ENCODE measurements at regions not wholly inside any gene's neighbourhood (a gene's known extent, or its start where the extent isn't known, plus 50 kb on each side); places are given as distances from the start of the nearest gene placed in this dataset.

DNA sequence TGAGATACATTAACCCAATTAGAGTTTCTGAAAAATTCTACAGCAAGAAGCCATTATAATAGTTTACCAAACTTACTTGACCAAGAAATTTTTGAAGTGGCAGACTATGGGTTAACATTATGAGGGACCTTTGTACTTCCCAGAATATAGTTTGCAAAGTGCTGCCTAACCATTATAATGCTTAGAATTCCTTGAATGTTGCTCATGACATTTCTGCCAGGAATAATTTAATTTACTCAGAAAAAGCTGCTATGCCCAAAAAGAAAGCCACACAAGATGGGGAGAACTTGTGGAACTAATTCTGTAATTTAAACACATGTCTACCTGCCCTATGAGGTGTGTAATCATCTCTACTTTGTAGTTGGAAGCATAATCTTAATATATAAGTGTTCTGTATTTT, 58.1 kb upstream of the MYCBP2 start:
- Histone ChIP-seq H3K27me3 (ENCODE audit: low read length) (no peaks in the 10 kb centered on the region), H3K4me2 (ENCODE audit: low read length) (no peak overlapping the region), H3K36me3 (ENCODE audit: low read depth, low read length) (no peaks in the 10 kb centered on the region), H3K79me2 (ENCODE audit: low read length) (no peaks in the 10 kb centered on the region), H3K9ac (ENCODE audit: low read length) (no peak overlapping the region), H3K9me3 (ENCODE audit: low read length) (no peaks in the 10 kb centered on the region), H3K4me3 (ENCODE audit: low read length) (no peak overlapping the region), H4K20me1 (ENCODE audit: low read length) (no peaks in the 10 kb centered on the region), H3F3A (ENCODE audit: low read length, unreplicated experiment) (no peaks in the 10 kb centered on the region), H3K9me2 (replicated peaks; ENCODE audit: low read length) (no peaks in the 10 kb centered on the region), H3K4me1 (ENCODE audit: insufficient read depth, low read length) (peaks cover 14% of the 10 kb centered on the region; the same call in 1 of the 2 replicates), H3K27ac (ENCODE audit: low read length) (no peak overlapping the region), H2AFZ (ENCODE audit: low read length) (no peak overlapping the region)
- intact Hi-C loops (cut with micrococcal nuclease): loop anchor here (5.0 kb wide), 1 partner anchor 37 kb away; no protein-coding TSS in a partner anchor
- DNase-seq (no peak), ATAC-seq (no peak)
- no TSS peak for BruUV-seq (replicated peaks)
- TF ChIP-seq EZH2phosphoT487 (IDR thresholded peaks at IDR 0.05; ENCODE audit: borderline replicate concordance, low read length): no peak
- no peak for TF ChIP-seq EZH2 (IDR thresholded peaks at IDR 0.05; ENCODE audit: low read length, unreplicated experiment)
- TF ChIP-seq, protein P1, sequence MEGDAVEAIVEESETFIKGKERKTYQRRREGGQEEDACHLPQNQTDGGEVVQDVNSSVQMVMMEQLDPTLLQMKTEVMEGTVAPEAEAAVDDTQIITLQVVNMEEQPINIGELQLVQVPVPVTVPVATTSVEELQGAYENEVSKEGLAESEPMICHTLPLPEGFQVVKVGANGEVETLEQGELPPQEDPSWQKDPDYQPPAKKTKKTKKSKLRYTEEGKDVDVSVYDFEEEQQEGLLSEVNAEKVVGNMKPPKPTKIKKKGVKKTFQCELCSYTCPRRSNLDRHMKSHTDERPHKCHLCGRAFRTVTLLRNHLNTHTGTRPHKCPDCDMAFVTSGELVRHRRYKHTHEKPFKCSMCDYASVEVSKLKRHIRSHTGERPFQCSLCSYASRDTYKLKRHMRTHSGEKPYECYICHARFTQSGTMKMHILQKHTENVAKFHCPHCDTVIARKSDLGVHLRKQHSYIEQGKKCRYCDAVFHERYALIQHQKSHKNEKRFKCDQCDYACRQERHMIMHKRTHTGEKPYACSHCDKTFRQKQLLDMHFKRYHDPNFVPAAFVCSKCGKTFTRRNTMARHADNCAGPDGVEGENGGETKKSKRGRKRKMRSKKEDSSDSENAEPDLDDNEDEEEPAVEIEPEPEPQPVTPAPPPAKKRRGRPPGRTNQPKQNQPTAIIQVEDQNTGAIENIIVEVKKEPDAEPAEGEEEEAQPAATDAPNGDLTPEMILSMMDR (conservative IDR thresholded peaks at IDR 0.05; ENCODE audit: low read depth, low read length): no peak
- ChIA-PET CTCF (no interaction called here), POLR2A (ENCODE audit: unreplicated experiment) (no interaction called here)

DNA sequence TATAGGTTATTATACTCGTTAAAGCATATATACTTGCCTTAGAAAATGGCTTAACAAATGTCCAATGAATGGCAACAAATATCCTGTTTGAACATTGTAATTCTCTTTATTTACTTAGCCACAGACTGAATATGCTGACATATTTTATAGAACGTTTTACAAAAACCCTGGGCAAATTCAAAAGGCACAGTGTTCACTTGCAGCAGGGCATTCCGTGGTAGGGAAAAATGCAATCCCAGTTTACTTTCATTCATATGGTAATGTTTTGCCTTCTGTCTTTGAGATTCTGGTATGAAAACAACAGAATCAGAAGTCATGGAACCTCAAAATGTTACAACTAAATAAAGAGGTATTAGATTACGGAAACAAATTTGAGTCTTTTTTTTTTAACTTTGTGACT, 56.2 kb upstream of the MYCBP2 start:
- no peaks in the 10 kb centered on the region for H3K9me3 ChIP-seq (ENCODE audit: low read length)
- CTCF ChIA-PET: no interaction called here
- H3F3A ChIP-seq (ENCODE audit: low read length, unreplicated experiment): no peaks in the 10 kb centered on the region
- H3K79me2 ChIP-seq (ENCODE audit: low read length): no peaks in the 10 kb centered on the region
- no peak for ATAC-seq
- no peak overlapping the region for H2AFZ ChIP-seq (ENCODE audit: low read length)
- no peak overlapping the region for H3K27ac ChIP-seq (ENCODE audit: low read length)
- H3K4me3 ChIP-seq (ENCODE audit: low read length): no peak overlapping the region
- no peaks in the 10 kb centered on the region for H3K9me2 ChIP-seq (replicated peaks; ENCODE audit: low read length)
- no peak overlapping the region for H3K9ac ChIP-seq (ENCODE audit: low read length)
- peaks cover 12% of the 10 kb centered on the region; the same call in 1 of the 2 replicates for H3K4me1 ChIP-seq (ENCODE audit: insufficient read depth, low read length)
- intact Hi-C loops (cut with micrococcal nuclease): no loop called here
- no peak for DNase-seq
- no peaks in the 10 kb centered on the region for H3K36me3 ChIP-seq (ENCODE audit: low read depth, low read length)
- TF ChIP-seq, protein P1 (conservative IDR thresholded peaks at IDR 0.05; ENCODE audit: low read depth, low read length): no peak
- TF ChIP-seq EZH2 (IDR thresholded peaks at IDR 0.05; ENCODE audit: low read length, unreplicated experiment) (no peak), EZH2phosphoT487 (IDR thresholded peaks at IDR 0.05; ENCODE audit: borderline replicate concordance, low read length) (no peak)
- H3K27me3 ChIP-seq (ENCODE audit: low read length): no peaks in the 10 kb centered on the region
- no TSS peak for BruUV-seq (replicated peaks)
- no peaks in the 10 kb centered on the region for H4K20me1 ChIP-seq (ENCODE audit: low read length)
- no peak overlapping the region for H3K4me2 ChIP-seq (ENCODE audit: low read length)
- POLR2A ChIA-PET (ENCODE audit: unreplicated experiment): no interaction called here

DNA sequence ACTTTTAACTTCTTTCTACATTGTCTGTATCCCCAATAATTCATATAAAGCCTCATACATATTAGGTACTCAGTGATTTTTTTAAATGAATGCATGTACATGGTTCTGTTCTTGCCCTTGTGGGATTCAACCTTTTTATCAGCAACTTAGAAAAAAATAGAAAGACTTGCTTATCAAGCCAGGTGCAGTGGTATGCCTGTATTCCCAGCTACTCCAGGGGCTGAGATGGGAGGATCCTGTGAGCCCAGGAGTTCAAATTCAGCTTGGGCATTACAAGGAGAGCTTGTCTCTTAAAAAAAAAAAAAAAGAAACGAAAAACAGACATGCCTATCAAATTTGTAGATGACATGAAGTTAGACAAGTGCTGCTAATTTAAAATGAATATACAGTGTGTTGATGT, 54.2 kb upstream of the MYCBP2 start:
- no TSS peak for BruUV-seq (replicated peaks)
- Histone ChIP-seq H3K9me3 (ENCODE audit: low read length) (no peaks in the 10 kb centered on the region), H3K9ac (ENCODE audit: low read length) (no peak overlapping the region), H3K4me2 (ENCODE audit: low read length) (no peak overlapping the region), H3K79me2 (ENCODE audit: low read length) (no peaks in the 10 kb centered on the region), H3K4me3 (ENCODE audit: low read length) (no peak overlapping the region), H3F3A (ENCODE audit: low read length, unreplicated experiment) (no peaks in the 10 kb centered on the region), H3K27me3 (ENCODE audit: low read length) (no peaks in the 10 kb centered on the region), H3K27ac (ENCODE audit: low read length) (no peak overlapping the region), H3K9me2 (replicated peaks; ENCODE audit: low read length) (no peaks in the 10 kb centered on the region), H2AFZ (ENCODE audit: low read length) (no peak overlapping the region), H3K4me1 (ENCODE audit: insufficient read depth, low read length) (no peaks in the 10 kb centered on the region), H4K20me1 (ENCODE audit: low read length) (no peaks in the 10 kb centered on the region), H3K36me3 (ENCODE audit: low read depth, low read length) (no peaks in the 10 kb centered on the region)
- ChIA-PET CTCF (no interaction called here), POLR2A (ENCODE audit: unreplicated experiment) (no interaction called here)
- no peak for TF ChIP-seq EZH2 (IDR thresholded peaks at IDR 0.05; ENCODE audit: low read length, unreplicated experiment)
- TF ChIP-seq EZH2phosphoT487 (IDR thresholded peaks at IDR 0.05; ENCODE audit: borderline replicate concordance, low read length): no peak
- TF ChIP-seq, protein P1 (conservative IDR thresholded peaks at IDR 0.05; ENCODE audit: low read depth, low read length): no peak
- ATAC-seq (no peak), DNase-seq (no peak)
- intact Hi-C loops (cut with micrococcal nuclease): no loop called here

Data from PC-3 (cell line).